LNCaP clone FGC (cell line): ENCODE measurements at regions not wholly inside any gene's neighbourhood (a gene's known extent, or its start where the extent isn't known, plus 50 kb on each side); places are given as distances from the start of the nearest gene placed in this dataset.
A peak's percentile ranks its signal among the peaks of the same experiment; 100 is the strongest.

ENCODE experiments used
- DNase-seq: peaks from one replicate; pipeline ENCODE4 v3.0.0-alpha.2; 2011; ENCODE audit warnings: low read depth
- H3K4me3 ChIP-seq: 2 replicates; pipeline ENCODE4 v1.5.1; 2011; ENCODE audit warnings: mild to moderate bottlenecking, low read depth, low read length, control low read depth
- TF ChIP-seq, protein P1 (sequence below): IDR thresholded peaks from 2 replicates; pipeline ENCODE4 v1.5.1; 2012; ENCODE audit warnings: mild to moderate bottlenecking; ENCODE audit not compliant: control insufficient read depth, insufficient read depth; ENCODE audit errors: extremely low read depth

DNA sequence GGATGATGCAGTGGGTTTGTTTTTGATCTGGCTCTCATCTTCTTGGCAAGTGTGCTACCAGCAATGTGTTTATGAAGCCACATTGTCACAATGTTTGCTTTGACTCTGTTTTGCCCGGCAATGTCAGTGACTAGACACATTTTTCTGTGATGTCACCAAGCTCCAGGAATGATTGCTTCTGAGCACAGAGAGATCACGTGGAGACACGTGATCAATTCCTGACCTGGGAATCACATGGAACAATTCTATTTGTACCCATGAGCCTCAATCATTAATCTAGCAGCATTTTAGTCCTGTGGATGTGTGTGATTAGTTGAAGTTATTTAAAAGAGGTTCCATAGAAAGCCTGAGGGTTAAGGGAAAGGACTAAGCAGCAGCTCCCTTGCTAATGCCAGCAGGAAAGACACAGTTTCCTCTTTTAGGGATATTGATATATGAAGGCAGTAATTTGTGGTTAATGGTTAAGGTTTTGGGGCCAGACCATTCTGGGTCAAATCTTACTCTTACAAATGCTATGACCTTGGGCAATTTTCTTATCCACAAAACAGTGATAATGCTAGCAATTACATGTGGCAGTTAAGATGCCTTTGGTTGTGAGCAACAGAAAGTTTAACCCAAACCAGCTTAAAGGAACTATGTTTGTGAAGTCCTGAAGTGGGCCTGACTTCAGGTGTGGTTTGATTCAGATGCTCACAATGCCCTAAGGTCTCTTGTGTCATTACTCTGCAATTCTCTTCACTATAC lies 59.0 kb downstream of the FASLG start:
- DNase-seq: no peak
- TF ChIP-seq, protein P1, sequence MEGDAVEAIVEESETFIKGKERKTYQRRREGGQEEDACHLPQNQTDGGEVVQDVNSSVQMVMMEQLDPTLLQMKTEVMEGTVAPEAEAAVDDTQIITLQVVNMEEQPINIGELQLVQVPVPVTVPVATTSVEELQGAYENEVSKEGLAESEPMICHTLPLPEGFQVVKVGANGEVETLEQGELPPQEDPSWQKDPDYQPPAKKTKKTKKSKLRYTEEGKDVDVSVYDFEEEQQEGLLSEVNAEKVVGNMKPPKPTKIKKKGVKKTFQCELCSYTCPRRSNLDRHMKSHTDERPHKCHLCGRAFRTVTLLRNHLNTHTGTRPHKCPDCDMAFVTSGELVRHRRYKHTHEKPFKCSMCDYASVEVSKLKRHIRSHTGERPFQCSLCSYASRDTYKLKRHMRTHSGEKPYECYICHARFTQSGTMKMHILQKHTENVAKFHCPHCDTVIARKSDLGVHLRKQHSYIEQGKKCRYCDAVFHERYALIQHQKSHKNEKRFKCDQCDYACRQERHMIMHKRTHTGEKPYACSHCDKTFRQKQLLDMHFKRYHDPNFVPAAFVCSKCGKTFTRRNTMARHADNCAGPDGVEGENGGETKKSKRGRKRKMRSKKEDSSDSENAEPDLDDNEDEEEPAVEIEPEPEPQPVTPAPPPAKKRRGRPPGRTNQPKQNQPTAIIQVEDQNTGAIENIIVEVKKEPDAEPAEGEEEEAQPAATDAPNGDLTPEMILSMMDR: no peak
- no peak overlapping the region for H3K4me3 ChIP-seq

DNA sequence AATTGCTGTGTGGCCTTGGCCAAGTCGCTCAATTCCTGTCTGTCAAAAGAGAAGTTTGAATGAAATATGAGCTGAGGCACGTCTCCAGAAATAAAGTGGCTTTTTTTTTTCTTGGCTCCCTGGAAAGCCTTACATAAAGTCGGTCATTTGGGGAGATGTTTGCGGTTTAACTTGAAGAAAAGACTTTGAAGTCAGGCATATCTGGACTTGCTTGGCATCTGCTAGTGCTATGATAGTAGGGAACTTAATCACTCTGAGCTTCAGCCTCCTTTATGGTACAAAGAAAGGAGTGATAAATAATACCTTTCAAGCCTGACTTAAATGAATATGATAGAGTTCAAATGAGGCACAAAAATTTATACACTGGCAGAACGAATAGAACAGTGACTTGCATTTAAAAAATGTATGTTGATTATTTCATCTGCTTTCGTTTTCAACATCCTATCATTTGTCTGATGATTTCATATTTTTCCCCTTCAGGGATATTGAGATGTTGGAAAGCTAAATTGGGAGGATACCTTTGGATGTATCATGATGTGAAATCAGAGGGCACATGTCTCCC lies 60.2 kb downstream of the FASLG start:
- no peak for DNase-seq
- TF ChIP-seq, protein P1: no peak
- H3K4me3 ChIP-seq: no peak overlapping the region

DNA sequence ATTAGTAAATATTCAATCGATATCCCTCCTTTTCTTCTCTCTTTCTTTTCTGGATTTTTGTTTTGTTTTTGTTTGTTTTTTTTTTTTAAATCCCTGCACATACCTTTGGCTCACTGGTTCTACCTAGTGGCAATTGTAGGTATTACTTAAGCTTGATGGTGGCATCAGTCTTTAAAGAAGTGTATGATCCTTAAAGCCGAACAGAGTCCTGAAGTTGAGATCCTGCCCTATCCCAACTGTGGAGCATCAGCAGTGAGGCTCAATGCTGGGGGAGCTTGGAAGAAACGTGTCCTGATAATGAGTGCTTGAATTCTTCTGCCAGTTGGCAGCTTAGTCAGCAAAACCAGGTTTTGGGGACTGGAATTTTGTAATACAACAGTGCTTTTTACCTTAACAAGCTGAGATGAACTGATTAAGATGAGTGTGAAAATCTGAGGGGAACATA lies 60.8 kb downstream of the FASLG start:
- no peak for DNase-seq
- TF ChIP-seq, protein P1: peak; percentile 84
- H3K4me3 ChIP-seq: no peak overlapping the region

DNA sequence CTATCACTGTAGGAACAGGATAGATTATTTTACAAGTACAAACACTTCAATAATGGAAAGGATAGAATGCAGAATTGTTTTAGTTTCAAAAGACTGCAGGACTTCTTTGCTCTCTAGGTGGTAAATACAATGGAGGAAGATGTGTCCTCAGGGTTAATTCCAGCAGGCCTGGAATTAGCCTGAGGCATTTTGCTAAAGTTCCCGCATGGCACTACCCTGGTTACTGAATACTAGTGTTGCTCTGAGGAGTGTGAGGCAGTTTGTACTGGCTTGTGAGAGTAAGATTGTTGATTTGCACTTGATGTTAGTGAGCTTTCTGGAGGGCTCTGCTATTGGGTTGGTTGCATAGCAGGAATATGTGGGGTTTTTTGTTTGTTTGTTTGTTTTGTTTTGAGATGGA lies 61.4 kb downstream of the FASLG start:
- DNase-seq: no peak
- H3K4me3 ChIP-seq: no peak overlapping the region
- TF ChIP-seq, protein P1: no peak

DNA sequence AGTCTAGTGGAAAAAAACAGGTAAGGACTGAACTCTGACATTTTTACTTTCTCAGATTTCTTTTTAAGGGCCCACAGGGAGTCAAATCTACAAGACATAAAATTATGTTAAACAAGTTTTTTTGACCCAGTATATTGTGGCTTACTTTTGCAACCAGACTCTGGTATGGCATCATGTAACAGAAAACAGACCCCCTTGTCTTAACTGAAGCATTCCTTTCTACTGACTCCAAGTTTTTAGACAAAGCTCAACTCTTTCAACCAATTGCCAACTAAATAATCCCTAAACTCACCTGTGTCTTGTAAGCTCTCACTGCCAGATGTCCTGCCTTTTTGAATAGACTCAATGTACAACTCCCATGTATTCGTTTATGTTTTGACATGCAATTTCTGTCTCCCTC lies 64.3 kb downstream of the FASLG start:
- no peak for DNase-seq
- H3K4me3 ChIP-seq: no peak overlapping the region
- TF ChIP-seq, protein P1: no peak

DNA sequence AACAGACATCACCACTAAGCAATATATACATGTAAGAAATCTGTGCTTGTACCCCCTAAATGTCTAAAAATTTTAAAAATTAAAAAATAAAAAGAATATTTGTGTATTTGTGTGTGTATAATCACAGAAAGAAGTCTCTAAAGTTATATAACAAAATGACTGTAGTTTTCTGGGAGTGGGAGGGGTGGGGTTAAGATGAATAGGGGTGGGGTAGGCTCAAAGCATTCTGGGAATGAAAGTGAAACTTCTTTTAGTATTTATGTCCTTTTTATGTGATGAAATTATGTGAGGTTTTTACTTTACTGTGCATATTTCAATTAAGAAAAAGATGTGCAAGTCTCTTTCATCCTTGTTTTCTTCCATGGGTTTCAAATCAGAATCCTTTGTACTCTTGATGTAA lies 65.3 kb downstream of the FASLG start:
- DNase-seq: no peak
- no peak overlapping the region for H3K4me3 ChIP-seq
- TF ChIP-seq, protein P1: no peak
